CD4-positive, alpha-beta T cell (primary cell): ENCODE measurements at regions not wholly inside any gene's neighbourhood (a gene's known extent, or its start where the extent isn't known, plus 50 kb on each side); places are given as distances from the start of the nearest gene placed in this dataset.

ENCODE experiments used
- ATAC-seq: fragments of 200-7000 bp; cut with Tn5 transposase; one replicate; pipeline ENCODE4 v1.10.0; 2022; ENCODE audit warnings: mild to moderate bottlenecking; ENCODE audit not compliant: poor library complexity
- CTCF ChIA-PET: fragments of 350-600 bp; sonication (Branson Sonifier 250); formaldehyde crosslinking; loops from one replicate; lab custom pipeline; 2021; ENCODE audit warnings: antibody characterized with exemption, inconsistent platforms; lab: Charles Lee
- POLR2A ChIA-PET: fragments of 350-600 bp; sonication (Branson Sonifier 250); formaldehyde crosslinking; loops from one replicate; lab custom pipeline; 2021; ENCODE audit warnings: antibody characterized with exemption, inconsistent platforms; lab: Charles Lee
- DNase-seq, 14 experiments: peaks; one replicate each; pipeline ENCODE4 v3.0.0-alpha.2; 2013 to 2020; ENCODE audit warnings: mixed read lengths in 2 of 14
- H3K27ac ChIP-seq, 2 donors: one replicate each; pipeline versions ENCODE4 v1.5.1 to v1.7.0; 2013; ENCODE audit warnings: low read length in 2 of 2, low read depth in 1 of 2, mild to moderate bottlenecking in 1 of 2
- H3K27me3 ChIP-seq, 2 experiments: 1 replicate in 1 of 2; 2 replicates in 1 of 2; pipeline versions ENCODE4 v1.6.1 to v1.7.0; 2013; ENCODE audit warnings: low read length in 2 of 2, control low read depth in 1 of 2, mild to moderate bottlenecking in 1 of 2, moderate library complexity in 1 of 2; ENCODE audit not compliant: insufficient read depth in 2 of 2, control insufficient read depth in 1 of 2
- H3K36me3 ChIP-seq: one replicate; pipeline ENCODE4 v1.6.1; 2013; ENCODE audit warnings: low read length, control low read depth; ENCODE audit not compliant: insufficient read depth
- H3K4me1 ChIP-seq: one replicate; pipeline ENCODE4 v1.6.1; 2013; ENCODE audit warnings: low read length, control low read depth; ENCODE audit not compliant: insufficient read depth
- H3K4me3 ChIP-seq: one replicate; pipeline ENCODE4 v1.5.1; 2013; ENCODE audit warnings: mild to moderate bottlenecking, low read length, moderate library complexity
- H3K9me3 ChIP-seq, 2 experiments: 1 replicate in 1 of 2; 2 replicates in 1 of 2; pipeline versions ENCODE4 v1.6.1 to v1.7.0; 2013; ENCODE audit warnings: low read length in 2 of 2, mild to moderate bottlenecking in 2 of 2, control low read depth in 1 of 2, moderate library complexity in 1 of 2; ENCODE audit not compliant: control insufficient read depth in 1 of 2, insufficient read depth in 1 of 2
- H3K27ac Mint-ChIP-seq: one replicate; pipeline ENCODE4 v1.8.0; 2020; ENCODE audit warnings: mixed read lengths
- H3K27me3 Mint-ChIP-seq: one replicate; pipeline ENCODE4 v1.8.0; 2021; ENCODE audit warnings: mixed read lengths
- H3K36me3 Mint-ChIP-seq: one replicate; pipeline ENCODE4 v1.8.0; 2021; ENCODE audit warnings: low read depth, mixed read lengths
- H3K4me1 Mint-ChIP-seq: one replicate; pipeline ENCODE4 v1.8.0; 2021; ENCODE audit warnings: low read depth, mixed read lengths
- H3K4me3 Mint-ChIP-seq: one replicate; pipeline ENCODE4 v1.8.0; 2020; ENCODE audit warnings: mild to moderate bottlenecking, mixed read lengths
- H3K9me3 Mint-ChIP-seq: one replicate; pipeline ENCODE4 v1.8.0; 2020; ENCODE audit warnings: mixed read lengths
- intact Hi-C, 2 experiments: fragments of 100-400 bp; cut with DNase I in 1 of 2; cut with micrococcal nuclease in 1 of 2; formaldehyde crosslinking; loops; one replicate each; pipeline versions ENCODE4 v1.15.1 to v1.9.0; 2023 to 2025; cut with DNase I, micrococcal nuclease
- TF ChIP-seq, protein P1 (sequence below): fragments of 200-600 bp; IDR thresholded peaks from one replicate; pipeline ENCODE4 v1.8.0; 2022; ENCODE audit warnings: antibody characterized with exemption, mild to moderate bottlenecking

DNA sequence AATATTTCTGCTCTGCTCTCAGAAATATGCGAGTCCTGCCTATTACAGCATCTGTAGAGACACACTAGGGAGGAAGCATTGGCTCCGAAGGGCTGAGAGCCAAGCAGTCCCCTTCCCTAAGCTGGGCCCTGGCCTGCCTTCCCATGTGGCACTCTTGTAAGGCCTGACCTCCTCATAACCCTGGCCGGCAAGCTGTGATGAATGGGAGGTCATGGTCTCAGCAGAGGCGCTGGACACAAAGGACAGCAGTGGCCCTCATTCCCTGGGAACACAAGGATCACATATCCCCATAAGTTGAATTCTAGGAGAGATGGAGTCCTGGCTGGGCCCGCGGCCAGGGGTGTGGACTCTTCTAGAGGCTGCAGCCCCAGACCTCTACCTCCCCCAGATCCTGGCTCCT is 483.3 kb downstream of the ZNF536 start:
- no peak overlapping the region for H3K4me3 Mint-ChIP-seq

DNA sequence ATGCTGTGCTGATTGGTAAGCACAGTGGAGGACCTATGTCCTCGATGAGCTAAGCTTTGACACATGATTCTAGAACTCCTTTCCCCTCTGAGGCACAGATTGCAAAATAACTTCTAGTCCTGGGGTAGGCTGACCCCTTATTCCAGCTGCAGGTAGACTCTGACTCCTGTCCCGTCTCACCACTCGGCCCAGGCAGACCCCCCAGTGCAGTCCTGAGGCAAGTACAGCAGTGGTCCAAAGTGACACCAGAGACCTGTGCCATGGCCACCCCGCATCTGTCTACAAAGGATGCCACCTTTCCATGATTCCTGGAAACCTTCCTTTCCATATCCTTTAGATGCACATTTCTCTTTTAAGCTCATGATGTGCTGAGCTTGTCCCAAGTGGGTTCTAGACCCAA is 482.5 kb downstream of the ZNF536 start:
- Histone ChIP-seq H3K27ac (no peak overlapping the region), H3K4me3 (no peak overlapping the region), H3K4me1 (no peaks in the 10 kb centered on the region), H3K36me3 (no peaks in the 10 kb centered on the region), H3K27me3 (no peaks in the 10 kb centered on the region), H3K9me3 (no peaks in the 10 kb centered on the region)
- no peak for ATAC-seq
- ChIA-PET POLR2A (no interaction called here), CTCF (no interaction called here)
- Mint-ChIP-seq H3K36me3 (no peaks in the 10 kb centered on the region), H3K4me3 (no peak overlapping the region), H3K27me3 (no peaks in the 10 kb centered on the region), H3K27ac (no peak overlapping the region), H3K4me1 (no peaks in the 10 kb centered on the region), H3K9me3 (no peaks in the 10 kb centered on the region)
- DNase-seq, result no peak
- TF ChIP-seq, protein P1, sequence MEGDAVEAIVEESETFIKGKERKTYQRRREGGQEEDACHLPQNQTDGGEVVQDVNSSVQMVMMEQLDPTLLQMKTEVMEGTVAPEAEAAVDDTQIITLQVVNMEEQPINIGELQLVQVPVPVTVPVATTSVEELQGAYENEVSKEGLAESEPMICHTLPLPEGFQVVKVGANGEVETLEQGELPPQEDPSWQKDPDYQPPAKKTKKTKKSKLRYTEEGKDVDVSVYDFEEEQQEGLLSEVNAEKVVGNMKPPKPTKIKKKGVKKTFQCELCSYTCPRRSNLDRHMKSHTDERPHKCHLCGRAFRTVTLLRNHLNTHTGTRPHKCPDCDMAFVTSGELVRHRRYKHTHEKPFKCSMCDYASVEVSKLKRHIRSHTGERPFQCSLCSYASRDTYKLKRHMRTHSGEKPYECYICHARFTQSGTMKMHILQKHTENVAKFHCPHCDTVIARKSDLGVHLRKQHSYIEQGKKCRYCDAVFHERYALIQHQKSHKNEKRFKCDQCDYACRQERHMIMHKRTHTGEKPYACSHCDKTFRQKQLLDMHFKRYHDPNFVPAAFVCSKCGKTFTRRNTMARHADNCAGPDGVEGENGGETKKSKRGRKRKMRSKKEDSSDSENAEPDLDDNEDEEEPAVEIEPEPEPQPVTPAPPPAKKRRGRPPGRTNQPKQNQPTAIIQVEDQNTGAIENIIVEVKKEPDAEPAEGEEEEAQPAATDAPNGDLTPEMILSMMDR, result no peak
- intact Hi-C loops, result no loop called here

More for the DNA sequence above, 483.3 kb downstream of the ZNF536 start:
- no peaks in the 10 kb centered on the region for H3K36me3 ChIP-seq
- H3K27ac ChIP-seq, result no peak overlapping the region
- no peaks in the 10 kb centered on the region for H3K36me3 Mint-ChIP-seq
- H3K9me3 Mint-ChIP-seq, result no peaks in the 10 kb centered on the region
- no peaks in the 10 kb centered on the region for H3K27me3 Mint-ChIP-seq
- no peak for DNase-seq
- no peaks in the 10 kb centered on the region for H3K9me3 ChIP-seq
- TF ChIP-seq, protein P1, result no peak
- no peak for ATAC-seq
- no peaks in the 10 kb centered on the region for H3K4me1 ChIP-seq
- intact Hi-C loops, result no loop called here
- POLR2A ChIA-PET, result no interaction called here
- no peak overlapping the region for H3K4me3 ChIP-seq
- no peak overlapping the region for H3K27ac Mint-ChIP-seq
- H3K27me3 ChIP-seq, result peaks cover 0 to 2% of the 10 kb centered on the region in 2 experiments
- no peaks in the 10 kb centered on the region for H3K4me1 Mint-ChIP-seq
- CTCF ChIA-PET, result no interaction called here

DNA sequence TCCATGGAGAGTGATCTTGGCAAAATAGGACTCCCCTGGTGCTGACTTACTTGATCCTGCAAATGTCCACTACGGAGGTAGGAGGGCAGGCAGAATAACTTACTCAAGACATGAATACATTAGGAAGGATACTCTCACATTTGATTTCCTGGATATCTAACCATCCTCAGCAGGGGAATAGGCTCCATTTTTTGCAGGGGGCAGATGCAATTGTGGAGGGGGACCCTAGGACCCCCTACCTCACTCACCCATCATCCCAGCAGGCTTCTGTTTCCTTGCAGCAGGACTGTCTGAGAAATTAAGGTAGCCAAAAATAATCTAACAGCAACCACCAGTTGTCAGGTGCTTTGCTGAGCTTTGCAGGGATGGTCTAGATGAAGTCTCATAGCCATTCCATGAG is 482.0 kb downstream of the ZNF536 start:
- DNase-seq (no peak), ATAC-seq (no peak)
- Histone ChIP-seq H3K27me3 (no peaks in the 10 kb centered on the region), H3K36me3 (no peaks in the 10 kb centered on the region), H3K4me1 (no peaks in the 10 kb centered on the region), H3K27ac (no peak overlapping the region), H3K9me3 (no peaks in the 10 kb centered on the region), H3K4me3 (no peak overlapping the region)
- ChIA-PET POLR2A (no interaction called here), CTCF (no interaction called here)
- Mint-ChIP-seq H3K9me3 (no peaks in the 10 kb centered on the region), H3K4me1 (no peaks in the 10 kb centered on the region), H3K27me3 (no peaks in the 10 kb centered on the region), H3K4me3 (no peak overlapping the region), H3K36me3 (no peaks in the 10 kb centered on the region), H3K27ac (no peak overlapping the region)
- intact Hi-C loops, result no loop called here
- TF ChIP-seq, protein P1, result no peak
